ENCODE measurements at regions not wholly inside any gene's neighbourhood (a gene's known extent, or its start where the extent isn't known, plus 50 kb on each side); places are given as distances from the start of the nearest gene placed in this dataset.

DNA sequence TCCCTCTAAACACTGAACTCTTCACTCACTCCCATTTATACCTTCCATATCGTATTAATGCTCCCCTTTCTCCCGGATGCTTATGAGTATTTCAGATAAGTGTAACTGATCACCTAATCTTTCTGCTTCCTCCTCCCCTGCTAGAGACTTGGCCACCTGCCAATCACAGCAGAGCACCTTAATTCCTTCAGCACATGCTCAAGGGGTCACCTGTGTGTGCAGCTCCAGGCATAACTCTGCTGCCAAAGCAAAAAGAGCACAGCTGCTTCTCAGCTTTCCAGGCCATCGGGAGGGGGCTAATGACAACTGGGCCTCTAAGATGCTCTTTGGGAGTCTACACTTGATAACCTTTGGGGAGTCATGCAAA lies 106.9 kb upstream of the DYRK2 start:
- TF ChIP-seq, protein P1, sequence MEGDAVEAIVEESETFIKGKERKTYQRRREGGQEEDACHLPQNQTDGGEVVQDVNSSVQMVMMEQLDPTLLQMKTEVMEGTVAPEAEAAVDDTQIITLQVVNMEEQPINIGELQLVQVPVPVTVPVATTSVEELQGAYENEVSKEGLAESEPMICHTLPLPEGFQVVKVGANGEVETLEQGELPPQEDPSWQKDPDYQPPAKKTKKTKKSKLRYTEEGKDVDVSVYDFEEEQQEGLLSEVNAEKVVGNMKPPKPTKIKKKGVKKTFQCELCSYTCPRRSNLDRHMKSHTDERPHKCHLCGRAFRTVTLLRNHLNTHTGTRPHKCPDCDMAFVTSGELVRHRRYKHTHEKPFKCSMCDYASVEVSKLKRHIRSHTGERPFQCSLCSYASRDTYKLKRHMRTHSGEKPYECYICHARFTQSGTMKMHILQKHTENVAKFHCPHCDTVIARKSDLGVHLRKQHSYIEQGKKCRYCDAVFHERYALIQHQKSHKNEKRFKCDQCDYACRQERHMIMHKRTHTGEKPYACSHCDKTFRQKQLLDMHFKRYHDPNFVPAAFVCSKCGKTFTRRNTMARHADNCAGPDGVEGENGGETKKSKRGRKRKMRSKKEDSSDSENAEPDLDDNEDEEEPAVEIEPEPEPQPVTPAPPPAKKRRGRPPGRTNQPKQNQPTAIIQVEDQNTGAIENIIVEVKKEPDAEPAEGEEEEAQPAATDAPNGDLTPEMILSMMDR (IDR thresholded peaks at IDR 0.05; ENCODE audit: borderline replicate concordance, extremely low read depth, low read length, poor library complexity, severe bottlenecking): no peak
- TF ChIP-seq EZH2 (IDR thresholded peaks at IDR 0.05; ENCODE audit: borderline replicate concordance, low read depth, low read length, severe bottlenecking): no peak
